CD14-positive monocyte (primary cell): ENCODE measurements at regions not wholly inside any gene's neighbourhood (a gene's known extent, or its start where the extent isn't known, plus 50 kb on each side); places are given as distances from the start of the nearest gene placed in this dataset.

Experiments
- DNase-seq, 3 donors: peaks; one replicate each; pipeline ENCODE4 v3.0.0-alpha.2; 2011 to 2022
- H2AFZ ChIP-seq: 2 replicates; pipeline ENCODE4 v1.6.0; 2012; ENCODE audit warnings: mild to moderate bottlenecking, low read depth, low read length, inconsistent platforms; ENCODE audit not compliant: insufficient read depth, poor library complexity, severe bottlenecking
- H3K27ac ChIP-seq, 2 donors: 1 replicate in 1 of 2; 2 replicates in 1 of 2; pipeline ENCODE4 v1.5.1; 2012 to 2013; ENCODE audit warnings: low read length in 2 of 2, control low read depth in 1 of 2, inconsistent platforms in 1 of 2, low read depth in 1 of 2, mild to moderate bottlenecking in 1 of 2
- H3K27me3 ChIP-seq, 2 donors: one replicate each; pipeline versions ENCODE4 v1.6.0 to v1.6.1; 2011 to 2013; ENCODE audit warnings: low read length in 2 of 2; ENCODE audit not compliant: control insufficient read depth in 2 of 2, insufficient read depth in 2 of 2
- H3K36me3 ChIP-seq, 2 donors: replicated peaks in 1 of 2; 1 replicate in 1 of 2; 2 replicates in 1 of 2; pipeline versions ENCODE4 v1.5.1 to v1.6.1; 2012 to 2013; ENCODE audit warnings: low read length in 2 of 2, control low read depth in 1 of 2, inconsistent platforms in 1 of 2, mild to moderate bottlenecking in 1 of 2; ENCODE audit not compliant: insufficient read depth in 2 of 2, control insufficient read depth in 1 of 2
- H3K4me1 ChIP-seq, 2 donors: 1 replicate in 1 of 2; 2 replicates in 1 of 2; pipeline versions ENCODE4 v1.5.1 to v1.6.1; 2012 to 2013; ENCODE audit warnings: low read length in 2 of 2, control low read depth in 1 of 2, inconsistent platforms in 1 of 2, mild to moderate bottlenecking in 1 of 2, moderate library complexity in 1 of 2; ENCODE audit not compliant: insufficient read depth in 2 of 2, control insufficient read depth in 1 of 2
- H3K4me2 ChIP-seq: replicated peaks from 2 replicates; pipeline ENCODE3; 2012; ENCODE audit warnings: low read length, moderate library complexity, mild to moderate bottlenecking; ENCODE audit not compliant: poor library complexity, severe bottlenecking; ENCODE audit errors: extremely low read depth
- H3K4me3 ChIP-seq, 3 experiments: fragments of 200-600 bp in 1 of 3; sonication (generic) in 1 of 3; replicated peaks in 1 of 3; 1 replicate in 2 of 3; 2 replicates in 1 of 3; pipeline ENCODE4 v1.5.1; 2011 to 2013; ENCODE audit warnings: low read length in 3 of 3, mild to moderate bottlenecking in 3 of 3, control low read depth in 2 of 3, low read depth in 2 of 3, inconsistent platforms in 1 of 3, moderate library complexity in 1 of 3
- H3K79me2 ChIP-seq: 2 replicates; pipeline ENCODE4 v1.6.0; 2012; ENCODE audit warnings: mild to moderate bottlenecking, control low read depth, inconsistent platforms, low read length, moderate library complexity; ENCODE audit not compliant: insufficient read depth
- H3K9ac ChIP-seq: 2 replicates; pipeline ENCODE4 v1.6.0; 2017; ENCODE audit warnings: low read length, mild to moderate bottlenecking; ENCODE audit not compliant: insufficient read depth, poor library complexity, severe bottlenecking
- H3K9me3 ChIP-seq, 2 donors: replicated peaks in 1 of 2; 1 replicate in 1 of 2; 2 replicates in 1 of 2; pipeline versions ENCODE4 v1.5.1 to v1.6.1; 2012 to 2013; ENCODE audit warnings: low read length in 2 of 2, control low read depth in 1 of 2; ENCODE audit not compliant: control insufficient read depth in 1 of 2, insufficient read depth in 1 of 2
- H4K20me1 ChIP-seq: 2 replicates; pipeline ENCODE4 v1.6.0; 2012; ENCODE audit warnings: mild to moderate bottlenecking, low read length, control low read depth, moderate library complexity; ENCODE audit not compliant: insufficient read depth
- H3K27ac Mint-ChIP-seq, 7 donors: one replicate each; pipeline ENCODE4 v1.8.0; 2020; ENCODE audit warnings: mild to moderate bottlenecking in 7 of 7, mixed read lengths in 7 of 7, moderate library complexity in 6 of 7, inconsistent platforms in 2 of 7
- H3K27me3 Mint-ChIP-seq, 3 donors: one replicate each; pipeline ENCODE4 v1.8.0; 2021 to 2022; ENCODE audit warnings: low read depth in 3 of 3, mild to moderate bottlenecking in 3 of 3, mixed read lengths in 3 of 3, moderate library complexity in 3 of 3, inconsistent platforms in 1 of 3
- H3K36me3 Mint-ChIP-seq, 2 donors: one replicate each; pipeline ENCODE4 v1.8.0; 2020; ENCODE audit warnings: mixed read lengths in 2 of 2, inconsistent platforms in 1 of 2, mild to moderate bottlenecking in 1 of 2
- H3K4me1 Mint-ChIP-seq: one replicate; pipeline ENCODE4 v1.8.0; 2020; ENCODE audit warnings: mild to moderate bottlenecking, mixed read lengths
- H3K4me3 Mint-ChIP-seq, 2 donors: one replicate each; pipeline ENCODE4 v1.8.0; 2020; ENCODE audit warnings: mild to moderate bottlenecking in 2 of 2, mixed read lengths in 2 of 2, moderate library complexity in 1 of 2
- H3K9me3 Mint-ChIP-seq, 7 donors: one replicate each; pipeline ENCODE4 v1.8.0; 2020 to 2022; ENCODE audit warnings: mixed read lengths in 7 of 7, mild to moderate bottlenecking in 6 of 7, moderate library complexity in 6 of 7, inconsistent platforms in 2 of 7
- WGBS: methylation state at CpG from one replicate; pipeline ENCODE4 v1.1.5; 2013; ENCODE audit warnings: missing lambda C conversion rate; ENCODE audit not compliant: insufficient coverage; 5-methylcytosine and 5-hydroxymethylcytosine counted together
- intact Hi-C, 2 donors: fragments of 100-400 bp; cut with micrococcal nuclease; formaldehyde crosslinking; loops; one replicate each; pipeline versions ENCODE4 v1.15.0 to v1.15.1; 2023
- TF ChIP-seq, protein P1 (sequence below): fragments of 200-600 bp; IDR thresholded peaks from one replicate; pipeline ENCODE4 v1.8.0; 2022; ENCODE audit warnings: antibody characterized with exemption, mild to moderate bottlenecking

DNA sequence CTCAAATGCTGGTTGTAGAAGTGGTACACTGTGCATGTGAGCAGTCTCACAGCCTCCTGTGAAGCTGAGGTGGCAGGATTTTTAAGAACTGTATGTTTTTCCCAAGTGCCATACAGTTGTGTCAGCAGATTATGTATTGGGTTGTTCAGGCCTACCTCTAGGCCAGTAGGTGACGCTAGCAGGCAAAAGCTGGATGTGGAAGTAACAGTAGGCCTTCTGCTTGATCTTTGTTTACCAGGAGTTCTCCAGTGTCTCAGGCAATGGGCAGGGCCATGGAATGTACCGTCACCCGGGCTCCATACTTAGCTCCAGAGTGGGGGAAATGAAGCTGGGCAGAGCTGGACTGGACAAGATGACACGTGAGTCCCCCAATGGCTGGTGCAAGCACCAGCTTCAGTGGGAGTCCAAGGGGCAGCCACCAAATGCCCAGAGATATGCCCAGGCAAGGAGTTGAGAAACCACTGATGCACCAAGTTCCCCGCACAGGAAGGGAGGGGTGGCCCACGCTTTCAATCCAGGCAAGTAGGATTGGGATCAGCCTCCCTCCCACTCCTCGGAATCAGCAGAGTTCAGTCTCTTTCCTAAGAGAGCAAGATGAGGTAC is 289.7 kb downstream of the HTR1B start:
- Mint-ChIP-seq H3K27me3 (no peaks in the 10 kb centered on the region), H3K27ac (no peak overlapping the region), H3K4me1 (no peaks in the 10 kb centered on the region), H3K9me3 (peaks cover 7 to 28% (median 16%) of the 10 kb centered on the region in 7 donors), H3K4me3 (no peak overlapping the region), H3K36me3 (no peaks in the 10 kb centered on the region)
- no peaks in the 10 kb centered on the region for H4K20me1 ChIP-seq
- H3K4me1 ChIP-seq: no peaks in the 10 kb centered on the region
- no peak for DNase-seq
- no peak overlapping the region for H3K27ac ChIP-seq
- TF ChIP-seq, protein P1, sequence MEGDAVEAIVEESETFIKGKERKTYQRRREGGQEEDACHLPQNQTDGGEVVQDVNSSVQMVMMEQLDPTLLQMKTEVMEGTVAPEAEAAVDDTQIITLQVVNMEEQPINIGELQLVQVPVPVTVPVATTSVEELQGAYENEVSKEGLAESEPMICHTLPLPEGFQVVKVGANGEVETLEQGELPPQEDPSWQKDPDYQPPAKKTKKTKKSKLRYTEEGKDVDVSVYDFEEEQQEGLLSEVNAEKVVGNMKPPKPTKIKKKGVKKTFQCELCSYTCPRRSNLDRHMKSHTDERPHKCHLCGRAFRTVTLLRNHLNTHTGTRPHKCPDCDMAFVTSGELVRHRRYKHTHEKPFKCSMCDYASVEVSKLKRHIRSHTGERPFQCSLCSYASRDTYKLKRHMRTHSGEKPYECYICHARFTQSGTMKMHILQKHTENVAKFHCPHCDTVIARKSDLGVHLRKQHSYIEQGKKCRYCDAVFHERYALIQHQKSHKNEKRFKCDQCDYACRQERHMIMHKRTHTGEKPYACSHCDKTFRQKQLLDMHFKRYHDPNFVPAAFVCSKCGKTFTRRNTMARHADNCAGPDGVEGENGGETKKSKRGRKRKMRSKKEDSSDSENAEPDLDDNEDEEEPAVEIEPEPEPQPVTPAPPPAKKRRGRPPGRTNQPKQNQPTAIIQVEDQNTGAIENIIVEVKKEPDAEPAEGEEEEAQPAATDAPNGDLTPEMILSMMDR: no peak
- intact Hi-C loops: no loop called here
- no peak overlapping the region for H2AFZ ChIP-seq
- peaks cover 28 to 31% of the 10 kb centered on the region in 2 donors for H3K9me3 ChIP-seq
- no peak overlapping the region for H3K9ac ChIP-seq
- no peak overlapping the region for H3K4me3 ChIP-seq
- H3K27me3 ChIP-seq: no peaks in the 10 kb centered on the region
- no peaks in the 10 kb centered on the region for H3K36me3 ChIP-seq
- H3K79me2 ChIP-seq: no peaks in the 10 kb centered on the region
- WGBS: 94% methylated on average over 6 of the region's 7 CpGs
- H3K4me2 ChIP-seq: no peak overlapping the region

DNA sequence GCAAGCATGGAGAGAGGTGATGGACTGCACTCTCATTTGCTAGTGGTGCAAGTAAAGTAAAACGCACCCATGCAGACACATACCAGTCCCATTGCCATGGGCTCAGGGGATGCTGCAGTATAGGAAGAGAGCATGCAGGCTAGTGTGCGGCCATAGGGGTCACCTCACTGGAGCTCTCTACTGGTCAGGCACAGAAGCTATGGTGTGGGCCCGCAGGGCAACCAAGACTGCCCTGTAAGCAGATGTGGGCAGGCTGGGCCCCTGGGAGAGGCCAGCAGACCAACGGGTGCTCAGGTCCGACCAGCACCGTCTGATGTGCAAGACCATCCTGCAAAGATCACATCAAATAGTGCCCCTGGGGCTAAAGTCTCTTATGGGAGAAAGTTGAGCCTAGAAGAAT is 290.7 kb downstream of the HTR1B start:
- no peak overlapping the region for H3K27ac Mint-ChIP-seq
- peaks cover 7 to 34% (median 19%) of the 10 kb centered on the region in 7 donors for H3K9me3 Mint-ChIP-seq
- no peak overlapping the region for H3K4me3 Mint-ChIP-seq
- Histone ChIP-seq H3K36me3 (no peaks in the 10 kb centered on the region), H3K4me1 (no peaks in the 10 kb centered on the region), H2AFZ (no peak overlapping the region), H3K79me2 (no peaks in the 10 kb centered on the region), H4K20me1 (no peaks in the 10 kb centered on the region), H3K9ac (no peak overlapping the region), H3K4me2 (no peak overlapping the region), H3K4me3 (no peak overlapping the region), H3K9me3 (peaks cover 28 to 31% of the 10 kb centered on the region in 2 donors), H3K27ac (no peak overlapping the region), H3K27me3 (no peaks in the 10 kb centered on the region)
- DNase-seq: no peak
- 92% methylated on average over 6 of the region's 6 CpGs for WGBS
- TF ChIP-seq, protein P1: no peak
- H3K27me3 Mint-ChIP-seq: no peaks in the 10 kb centered on the region
- H3K36me3 Mint-ChIP-seq: no peaks in the 10 kb centered on the region
- intact Hi-C loops: no loop called here
- no peaks in the 10 kb centered on the region for H3K4me1 Mint-ChIP-seq
